NCI-H460 (cell line): ENCODE measurements at regions not wholly inside any gene's neighbourhood (a gene's known extent, or its start where the extent isn't known, plus 50 kb on each side); places are given as distances from the start of the nearest gene placed in this dataset.

ENCODE experiments used
- DNase-seq: peaks from one replicate; pipeline ENCODE4 v3.0.0-alpha.2; 2016; ENCODE audit warnings: low read depth; ENCODE audit errors: extremely low read depth

- no peak for DNase-seq
These were observed 59.8 kb upstream of the GPM6A start for GRCh38 chr4:175871774-175872405.

- no peak for DNase-seq
These were observed 61.6 kb upstream of the GPM6A start for GRCh38 chr4:175873707-175874106.

GRCh38 chr4:175874306-175874705 lies 62.2 kb upstream of the GPM6A start:
- DNase-seq, result no peak

- DNase-seq, result no peak
These were observed 64.1 kb upstream of the GPM6A start for GRCh38 chr4:175875993-175876771.

- no peak for DNase-seq
These were observed 70.8 kb upstream of the GPM6A start for GRCh38 chr4:175882891-175883290.

GRCh38 chr4:175884048-175884447 lies 72.0 kb upstream of the GPM6A start:
- DNase-seq, result no peak

GRCh38 chr4:175891231-175891630 lies 79.2 kb upstream of the GPM6A start:
- DNase-seq, result no peak

GRCh38 chr4:175891851-175892250 lies 79.8 kb upstream of the GPM6A start:
- peak; percentile 7 for DNase-seq

- no peak for DNase-seq
These were observed 93.9 kb upstream of the GPM6A start for GRCh38 chr4:175905925-175906324.

- no peak for DNase-seq
These were observed 94.3 kb upstream of the GPM6A start for GRCh38 chr4:175906384-175906783.

GRCh38 chr4:175910700-175911099 lies 98.6 kb upstream of the GPM6A start:
- no peak for DNase-seq

GRCh38 chr4:175916626-175917351 lies 104.7 kb upstream of the GPM6A start:
- no peak for DNase-seq

GRCh38 chr4:175927121-175927520 lies 115.1 kb upstream of the GPM6A start:
- no peak for DNase-seq

GRCh38 chr4:175929441-175929840 lies 117.4 kb upstream of the GPM6A start:
- no peak for DNase-seq

GRCh38 chr4:175929932-175930331 lies 117.9 kb upstream of the GPM6A start:
- no peak for DNase-seq

- DNase-seq, result no peak
These were observed 118.4 kb upstream of the GPM6A start for GRCh38 chr4:175930471-175930870.

- no peak for DNase-seq
These were observed 120.1 kb upstream of the GPM6A start for GRCh38 chr4:175932116-175932515.

GRCh38 chr4:175934506-175934905 lies 122.4 kb upstream of the GPM6A start:
- no peak for DNase-seq

- DNase-seq, result no peak
These were observed 123.1 kb upstream of the GPM6A start for GRCh38 chr4:175935016-175935661.

- DNase-seq, result no peak
These were observed 121.3 kb upstream of the WDR17 start for GRCh38 chr4:175944126-175944910.
